NCI-H446 (cell line): ENCODE measurements at regions not wholly inside any gene's neighbourhood (a gene's known extent, or its start where the extent isn't known, plus 50 kb on each side); places are given as distances from the start of the nearest gene placed in this dataset.
"Not testable (repeated sequence)": the region's sequence is repeated elsewhere in the genome, so short reads cannot be mapped to it uniquely, and the experiment has no call there.

Source experiments
- DNase-seq, 2 experiments: peaks; one replicate each; lab custom pipeline; 2025; lab: John Stamatoyannopoulos, UW

DNA sequence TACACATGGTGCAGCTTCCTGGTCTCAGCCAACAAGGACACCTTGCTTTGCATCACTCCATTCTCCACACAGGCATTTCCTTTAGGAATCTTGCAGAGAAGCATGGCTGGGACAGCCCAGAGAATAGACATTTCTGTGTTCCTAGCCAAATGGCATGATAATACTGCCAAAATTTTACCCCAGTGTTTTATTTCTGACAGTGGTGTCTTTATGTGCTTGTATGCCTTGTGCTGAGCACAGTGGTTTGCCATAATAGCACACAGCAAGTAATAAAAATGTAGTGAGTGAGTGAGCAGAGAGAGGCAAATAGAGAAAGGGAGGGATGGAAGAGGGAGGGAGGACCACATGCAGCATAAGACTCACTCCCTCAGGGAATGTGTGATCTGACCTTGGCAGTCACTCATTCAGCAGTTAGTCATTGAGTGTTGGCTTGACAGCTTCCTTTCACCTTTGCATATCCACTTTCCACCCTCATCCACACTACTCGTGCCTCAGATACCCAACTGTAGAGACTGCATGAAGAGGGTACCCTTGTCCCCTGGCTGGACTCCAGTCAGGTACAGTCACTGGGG lies 212.8 kb upstream of the CCDC196 start:
- DNase-seq = no peak

DNA sequence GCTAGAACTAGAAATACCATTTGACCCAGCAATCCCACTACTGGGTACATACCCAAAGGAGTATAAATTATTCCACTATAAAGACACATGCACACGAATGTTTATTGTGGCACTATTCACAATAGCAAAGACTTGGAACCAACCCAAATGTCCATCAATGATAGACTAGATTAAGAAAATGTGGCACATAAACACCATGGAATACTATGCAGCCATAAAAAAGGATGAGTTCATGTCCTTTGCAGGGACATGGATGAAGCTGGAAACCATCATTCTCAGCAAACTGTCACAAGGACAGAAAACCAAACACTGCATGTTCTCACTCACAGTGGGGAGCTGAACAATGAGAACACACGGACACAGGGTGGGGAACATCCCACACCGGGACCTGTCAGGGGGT lies 207.8 kb upstream of the CCDC196 start:
- not testable (repeated sequence) for DNase-seq

DNA sequence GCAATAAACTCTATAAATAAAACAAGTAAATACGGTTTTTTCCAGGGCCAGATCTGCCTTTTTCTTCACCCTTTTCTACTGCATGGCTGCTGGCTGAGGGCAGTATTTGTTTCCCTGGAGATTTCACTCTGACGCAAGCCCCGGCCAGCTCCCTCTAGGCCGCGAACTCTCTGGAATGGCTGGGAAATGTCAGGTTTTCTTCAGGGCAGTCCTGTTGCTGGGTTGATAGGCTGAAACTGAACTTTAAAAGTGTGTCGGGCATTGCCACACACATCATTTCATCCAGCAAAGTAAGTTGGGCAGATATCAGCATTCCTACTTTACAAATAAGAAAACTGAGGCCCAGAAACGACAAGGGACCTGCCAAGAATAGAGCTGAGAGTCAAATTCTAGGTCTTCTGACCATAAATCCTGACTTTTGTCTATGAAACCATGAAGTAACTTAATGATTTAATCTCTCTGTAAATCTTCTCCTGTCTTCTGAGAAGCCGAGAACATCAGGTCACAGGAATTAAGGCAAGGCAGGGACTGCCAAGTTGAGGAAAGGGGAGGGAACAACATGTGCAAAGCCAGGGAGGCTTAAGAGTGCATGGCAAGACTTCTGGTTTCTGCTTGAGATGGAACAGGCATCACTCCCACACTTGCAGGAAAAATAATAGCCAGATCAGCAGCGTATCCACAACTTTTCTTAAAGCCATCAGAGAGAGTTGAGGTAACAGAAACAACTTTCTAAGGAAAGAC lies 205.0 kb upstream of the CCDC196 start:
- no peak for DNase-seq

DNA sequence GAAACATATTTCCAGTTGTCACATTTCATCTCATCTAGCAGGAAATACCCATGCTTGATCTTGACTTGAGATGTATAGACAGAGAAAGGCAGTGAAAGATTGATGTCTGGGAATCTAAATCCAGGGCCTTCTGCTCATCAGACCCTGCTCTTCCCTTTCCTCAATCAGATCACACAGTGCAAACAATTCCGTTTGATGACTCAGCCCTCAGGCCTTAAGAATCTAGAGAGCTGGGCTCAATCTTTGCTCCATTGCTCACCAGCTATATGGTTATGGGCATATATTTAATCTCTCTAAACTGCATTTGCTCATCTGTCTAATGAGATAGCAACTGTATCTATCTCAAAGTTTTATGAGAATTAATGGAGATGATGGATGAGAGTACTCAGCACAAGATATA lies 201.8 kb upstream of the CCDC196 start:
- DNase-seq = no peak

DNA sequence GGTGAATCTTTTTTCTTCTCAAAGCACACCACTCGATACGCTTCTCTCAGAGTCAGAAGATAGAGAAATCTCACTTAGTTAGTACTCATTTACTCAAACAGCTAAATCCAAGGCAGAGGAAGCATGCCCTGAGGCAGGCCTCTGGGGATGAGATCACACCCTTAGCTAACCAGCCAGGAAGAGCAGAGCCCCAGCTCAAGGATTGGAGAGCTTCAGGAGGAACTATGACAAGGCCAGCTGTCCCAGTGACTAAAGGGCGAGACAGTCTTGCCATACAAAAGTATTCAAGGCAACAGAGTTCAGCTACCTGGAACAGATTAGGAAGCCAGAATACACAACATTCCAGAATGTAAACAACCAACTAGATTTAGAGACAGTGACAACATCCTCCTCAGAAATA lies 197.7 kb upstream of the CCDC196 start:
- no peak for DNase-seq

DNA sequence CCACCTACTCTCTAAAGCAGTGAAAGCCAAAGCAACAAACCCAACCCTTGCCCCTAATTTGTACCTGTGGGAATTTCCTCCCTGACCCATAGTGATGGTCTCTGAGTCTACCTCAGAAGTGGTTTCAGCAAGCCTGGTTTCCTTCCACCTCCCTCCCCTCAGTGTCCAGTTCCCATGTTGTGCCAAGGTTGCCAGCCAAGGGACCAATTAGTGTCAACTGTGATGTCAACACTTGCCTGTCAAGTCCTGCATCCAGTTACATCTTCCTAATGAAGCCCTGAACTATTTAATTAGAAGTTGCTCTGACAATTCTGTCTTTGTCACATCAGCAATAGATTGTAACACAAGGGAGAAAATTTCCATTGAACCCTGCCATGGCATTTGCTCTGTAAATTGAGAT lies 194.4 kb upstream of the CCDC196 start:
- no peak for DNase-seq

DNA sequence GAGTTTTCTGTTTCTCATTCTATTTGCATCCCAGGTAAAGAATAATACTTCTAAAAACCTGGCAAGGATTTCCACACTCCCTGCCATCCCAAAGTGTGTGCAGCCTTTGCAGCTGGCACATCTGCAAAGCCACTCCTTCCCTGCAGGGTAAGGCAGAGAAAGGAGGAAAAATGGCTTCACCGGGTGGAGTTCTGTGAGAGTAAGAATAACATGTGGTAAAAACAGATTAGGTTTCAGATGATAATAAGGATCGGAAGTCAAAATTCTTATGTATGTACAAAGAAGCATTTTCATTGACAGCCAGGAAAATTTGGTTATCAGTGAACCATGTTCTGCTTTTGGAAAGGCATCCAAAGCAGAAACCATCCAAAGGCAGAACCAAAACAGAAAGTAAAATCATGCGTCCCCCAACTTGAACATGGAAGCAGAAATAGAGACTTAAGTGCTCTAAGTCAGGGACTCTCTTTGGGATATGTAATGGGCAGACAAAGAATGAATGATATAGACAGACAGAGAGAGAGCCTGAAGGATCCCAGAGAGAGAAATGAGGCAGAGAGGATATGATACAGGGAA lies 192.6 kb upstream of the CCDC196 start:
- DNase-seq = no peak

DNA sequence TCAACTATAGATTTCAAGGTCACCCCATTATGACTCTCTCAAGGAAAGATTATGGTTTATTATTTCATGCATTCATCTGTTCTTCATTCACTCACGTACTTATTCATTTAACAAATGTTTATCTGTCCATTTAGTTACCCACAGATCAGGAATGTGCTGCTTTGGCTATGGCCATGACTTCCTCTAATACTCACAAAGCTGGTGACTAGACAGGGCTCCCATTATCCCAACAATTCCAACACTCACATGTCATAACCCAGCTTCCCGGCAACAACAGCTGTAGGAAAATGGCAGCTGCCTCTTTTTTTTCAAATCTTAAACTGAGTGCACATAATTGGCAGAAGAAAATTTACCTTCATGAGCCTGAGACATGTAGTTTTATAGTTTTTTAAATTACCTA lies 190.8 kb upstream of the CCDC196 start:
- DNase-seq = no peak

DNA sequence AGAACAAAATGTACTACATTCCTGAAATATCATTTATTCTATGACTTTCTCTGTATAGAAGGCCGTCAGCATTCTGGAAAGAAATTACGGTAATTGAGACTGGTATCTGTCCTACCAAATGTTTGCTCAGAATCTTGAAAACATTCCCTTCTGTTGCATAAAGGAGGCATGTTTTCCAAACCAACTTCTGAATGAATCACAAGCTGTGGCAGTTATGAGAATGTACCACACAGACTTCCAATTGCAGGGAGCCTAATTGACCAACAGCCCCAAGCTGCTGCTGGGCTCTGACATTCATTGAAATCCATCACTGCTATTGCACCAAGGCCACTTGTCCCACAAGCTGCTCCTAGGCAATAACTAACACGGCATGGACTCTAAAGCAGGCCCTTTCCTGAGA lies 185.3 kb upstream of the CCDC196 start:
- no peak for DNase-seq

DNA sequence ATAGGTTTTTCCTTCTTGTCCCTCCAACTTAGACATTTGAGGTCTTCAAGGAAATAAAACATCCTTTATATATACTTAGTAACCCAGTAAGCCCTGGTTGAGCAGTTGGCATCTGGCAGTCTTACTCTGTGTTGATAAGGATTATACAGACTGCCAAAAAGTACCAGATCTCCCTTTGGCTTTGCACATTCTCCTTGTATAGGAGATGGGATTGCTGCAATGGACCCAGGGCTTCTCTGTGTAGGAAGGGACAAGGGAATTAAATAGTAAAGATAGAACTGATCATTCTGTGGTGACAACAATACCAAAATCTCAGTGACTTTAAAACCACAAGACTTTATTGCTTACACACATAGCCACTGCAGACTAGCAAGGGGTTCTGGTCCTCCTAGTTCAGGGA lies 180.1 kb upstream of the CCDC196 start:
- DNase-seq = no peak

DNA sequence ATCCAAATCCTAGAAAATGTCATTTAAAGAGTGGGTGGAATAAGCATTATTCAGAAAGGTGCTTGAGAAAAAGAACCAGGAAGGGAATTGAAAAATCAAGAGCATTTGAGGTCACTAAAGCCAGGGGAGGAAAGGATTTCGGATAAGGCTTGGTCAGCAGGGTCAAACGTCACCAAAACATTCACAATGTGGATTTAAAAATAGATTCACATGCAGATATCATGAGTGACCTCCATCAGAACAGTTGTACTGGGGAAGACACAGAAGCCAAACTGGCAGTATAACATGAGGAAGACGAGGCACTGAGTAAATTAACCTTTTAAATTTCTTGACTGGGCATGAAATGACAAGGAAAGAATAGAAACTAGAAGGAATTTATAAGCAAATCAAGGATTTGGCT lies 175.1 kb upstream of the CCDC196 start:
- no peak for DNase-seq

DNA sequence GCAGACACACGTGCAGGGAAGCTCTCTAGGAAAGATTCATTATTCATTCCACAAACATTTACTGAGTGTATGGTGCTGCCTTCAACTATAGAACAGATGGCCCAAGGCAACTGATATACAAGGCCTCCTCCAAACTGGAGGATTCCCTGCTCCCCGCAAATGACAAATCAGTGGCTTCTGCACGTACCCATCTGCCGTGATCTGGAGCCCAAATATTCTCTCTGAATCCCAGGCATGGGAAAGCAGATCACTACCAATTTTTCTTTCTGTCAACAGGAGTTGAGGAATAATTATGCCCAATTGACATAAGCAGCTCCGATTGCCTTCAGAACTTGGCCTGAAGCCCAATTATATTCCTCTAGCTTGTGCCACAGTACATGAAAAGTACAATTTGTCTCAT lies 174.2 kb upstream of the CCDC196 start:
- peak; percentile 21 to 58 for DNase-seq

DNA sequence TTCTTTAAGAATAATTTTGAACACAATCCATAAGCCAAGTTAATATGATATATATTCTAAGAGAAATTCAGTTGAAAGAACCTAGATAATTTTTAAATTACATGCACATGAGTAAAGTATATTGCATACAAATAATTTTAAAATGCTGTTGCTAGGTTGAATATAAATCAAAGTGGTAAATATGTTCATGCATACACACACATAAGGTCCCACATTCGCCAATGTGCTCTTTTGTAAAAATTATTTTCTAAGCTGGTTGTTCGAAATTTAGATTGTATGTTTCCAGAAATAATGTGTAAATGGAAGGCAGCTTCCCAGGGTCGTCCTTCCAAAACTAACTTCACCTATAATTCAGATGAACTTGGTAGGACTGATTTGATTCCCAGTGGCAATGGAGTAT lies 173.7 kb upstream of the CCDC196 start:
- DNase-seq = no peak

DNA sequence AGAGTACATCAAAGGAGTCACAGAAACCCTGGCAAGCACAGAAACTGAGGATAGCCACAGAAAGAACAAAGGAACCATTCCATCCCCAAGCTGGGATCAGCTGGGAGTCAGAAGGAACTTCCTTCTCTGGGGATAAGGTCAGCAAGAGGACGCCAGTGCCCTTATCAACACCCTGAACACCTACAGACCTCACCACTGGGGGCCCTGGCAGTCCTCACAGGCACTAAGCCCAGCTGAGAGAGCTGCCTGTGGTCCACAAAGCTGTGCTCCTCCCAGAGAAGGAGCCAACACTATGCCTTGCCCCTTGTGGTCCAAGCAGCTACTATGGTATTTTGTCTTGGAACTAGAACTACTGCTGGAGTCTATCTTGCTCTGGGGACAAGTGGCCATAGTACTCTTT lies 171.1 kb upstream of the CCDC196 start:
- DNase-seq = no peak

DNA sequence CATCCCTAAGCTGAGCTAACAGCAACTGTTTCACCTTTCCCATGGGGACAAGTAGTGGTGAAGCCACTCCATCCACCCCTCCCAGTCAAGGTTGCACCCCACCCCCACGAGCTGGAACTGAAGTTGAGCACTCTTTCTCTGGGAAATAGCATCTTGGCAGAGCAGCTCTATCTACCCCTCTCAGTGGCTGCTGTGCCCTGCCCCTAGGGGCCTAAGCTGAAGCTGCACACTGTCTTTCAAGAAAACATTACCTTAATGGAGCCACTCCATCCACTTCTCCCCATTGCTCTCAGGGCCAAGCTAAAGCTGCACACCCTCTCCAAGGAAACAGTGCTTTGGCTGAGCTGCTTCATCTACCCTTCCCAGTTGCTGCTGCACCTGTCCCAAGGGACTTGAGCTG lies 170.6 kb upstream of the CCDC196 start:
- no peak for DNase-seq

DNA sequence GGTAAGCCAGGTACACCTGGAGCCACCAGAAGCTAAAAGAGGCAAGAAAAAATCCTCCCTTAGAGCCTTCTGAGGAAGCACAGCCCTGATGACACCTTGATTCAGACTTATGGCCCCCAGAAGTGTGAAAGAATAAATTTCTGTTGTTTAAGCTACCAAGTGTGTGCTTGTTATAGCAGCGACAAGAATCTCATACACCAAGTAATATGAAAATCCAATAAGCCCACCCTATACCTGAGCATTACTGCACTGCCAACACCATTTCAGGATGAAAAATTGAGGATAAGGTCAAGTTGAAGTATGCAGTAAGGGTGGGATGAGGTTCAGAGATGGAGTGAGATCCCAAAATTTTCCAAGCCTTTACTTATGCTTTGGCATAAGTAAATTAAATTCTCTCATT lies 163.6 kb upstream of the CCDC196 start:
- DNase-seq = no peak

DNA sequence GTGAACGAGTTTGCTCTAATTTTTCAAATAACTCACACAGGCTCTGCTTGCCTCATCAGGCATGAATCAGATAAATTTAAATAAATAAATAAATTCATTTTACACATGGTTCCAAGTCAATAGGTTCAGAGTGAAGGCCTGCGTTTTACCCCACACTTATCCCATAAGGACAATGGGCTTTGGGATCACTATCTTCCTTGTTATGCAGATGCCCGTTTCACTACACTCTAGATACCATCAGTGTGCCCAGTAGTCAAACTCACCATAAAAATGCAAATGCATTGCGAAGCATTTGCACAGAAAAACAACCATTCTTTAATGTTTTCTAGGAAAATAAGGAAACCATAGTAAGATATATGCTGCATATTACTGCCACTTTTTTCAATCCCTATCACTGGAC lies 155.9 kb upstream of the CCDC196 start:
- DNase-seq = no peak

DNA sequence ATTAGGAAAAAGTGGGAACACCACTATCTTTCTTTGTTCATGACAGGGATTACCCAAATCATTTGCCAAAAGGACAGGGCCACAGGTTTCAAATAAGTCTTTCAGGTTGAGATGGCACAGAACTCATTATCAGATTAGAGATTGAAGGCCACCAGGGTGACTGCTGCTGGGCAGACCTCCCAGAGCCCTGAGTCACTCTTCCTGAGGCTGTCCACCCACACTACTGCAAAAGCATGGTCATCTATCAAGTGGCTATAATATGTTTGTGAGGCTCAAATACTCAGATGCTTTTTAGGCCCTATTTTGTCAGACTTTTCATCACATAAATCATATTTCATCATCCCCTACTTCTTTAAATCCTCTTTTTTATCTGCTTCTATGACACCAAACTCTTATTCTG lies 155.3 kb upstream of the CCDC196 start:
- no peak for DNase-seq

DNA sequence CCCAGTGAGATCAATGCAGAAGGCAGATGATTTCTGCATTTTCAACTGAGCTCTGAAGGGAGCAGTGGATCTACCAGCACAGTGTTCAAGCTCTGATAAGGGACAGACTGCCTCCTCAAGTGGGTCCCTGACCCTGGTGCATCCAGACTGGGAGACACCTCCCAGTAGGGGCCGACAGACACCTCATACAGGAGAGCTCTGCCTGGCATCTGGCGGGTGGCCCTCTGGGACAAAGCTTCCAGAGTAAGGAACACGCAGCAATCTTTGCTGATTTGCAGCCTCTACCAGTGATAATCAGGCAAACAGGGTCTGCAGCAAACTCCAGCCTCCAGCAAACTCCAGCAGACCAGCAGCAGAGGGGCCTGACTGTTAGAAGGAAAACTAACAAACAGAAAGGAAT lies 152.9 kb upstream of the CCDC196 start:
- not testable (repeated sequence) for DNase-seq

DNA sequence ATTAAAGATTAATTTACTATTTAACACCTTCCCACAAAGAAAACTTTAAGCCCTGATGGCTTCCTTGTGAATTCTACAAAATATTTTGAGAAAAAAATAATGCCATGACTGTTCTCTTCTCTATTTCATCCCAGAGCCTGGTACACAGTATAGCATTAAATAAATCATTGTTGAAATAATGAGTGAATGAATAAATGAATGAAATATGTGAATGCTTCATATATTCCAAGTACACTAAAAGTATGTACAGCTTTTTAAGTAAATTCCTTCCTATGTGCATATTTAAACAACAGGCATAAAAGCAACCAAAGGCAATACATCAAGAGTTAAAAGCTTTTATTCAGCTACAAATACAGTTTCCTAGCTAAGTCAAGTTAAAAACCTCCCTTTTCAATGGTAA lies 144.9 kb upstream of the CCDC196 start:
- no peak for DNase-seq

DNA sequence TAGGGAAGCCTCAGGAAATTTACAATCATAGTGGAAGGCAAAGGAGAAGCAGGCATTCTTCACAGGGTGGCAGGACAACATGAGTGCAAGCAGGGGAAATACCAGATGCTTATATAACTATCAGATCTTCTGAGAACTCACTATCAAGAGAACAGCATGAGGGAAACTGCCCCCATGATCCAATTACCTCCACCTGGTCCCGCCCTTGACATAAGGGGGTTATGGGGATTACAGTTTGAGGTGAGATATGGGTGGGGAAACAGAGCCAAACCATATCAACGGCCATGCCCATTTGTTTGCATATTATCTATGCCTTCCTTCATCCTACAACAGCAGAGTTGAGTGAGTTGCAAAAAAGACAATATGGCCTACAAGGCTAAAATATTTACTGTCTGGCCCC lies 140.2 kb upstream of the CCDC196 start:
- DNase-seq = no peak

DNA sequence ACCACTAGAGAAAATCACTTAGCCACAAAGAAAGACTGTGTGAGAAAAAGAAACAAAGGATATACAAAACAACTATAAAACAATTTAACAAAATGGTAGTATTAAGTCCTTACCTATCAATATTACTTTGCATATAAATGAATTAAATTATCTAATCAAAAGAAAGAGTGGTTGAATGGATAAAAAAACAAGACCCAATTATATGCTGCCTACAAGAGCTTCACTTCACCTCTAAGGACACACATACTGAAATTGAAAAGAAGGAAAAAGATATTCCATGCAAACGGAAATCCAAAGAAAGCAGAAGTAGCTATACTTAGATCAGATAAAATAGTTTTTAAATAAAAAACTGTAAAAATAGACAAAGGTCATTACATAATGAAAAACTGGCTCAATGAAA lies 134.9 kb upstream of the CCDC196 start:
- DNase-seq = no peak

DNA sequence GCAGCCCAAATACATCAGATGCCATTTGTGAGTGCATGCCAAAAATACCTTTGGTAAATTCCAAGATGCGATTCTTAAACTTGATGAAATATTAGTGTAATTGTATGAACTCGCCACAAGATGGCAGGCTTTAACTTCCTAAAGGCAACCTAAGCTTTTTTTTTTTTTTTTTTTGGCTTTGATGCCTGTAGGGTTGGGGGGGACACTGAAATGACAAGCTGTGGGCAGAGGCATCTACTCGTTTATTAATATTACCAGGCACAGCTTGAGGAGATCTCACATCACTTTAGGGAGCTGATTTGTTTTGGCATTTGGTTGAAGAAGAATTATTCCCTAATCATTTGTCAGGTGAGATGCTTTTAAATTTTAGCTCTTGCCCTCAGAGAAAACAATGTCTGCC lies 126.7 kb upstream of the CCDC196 start:
- DNase-seq = peak; percentile 7 to 75

DNA sequence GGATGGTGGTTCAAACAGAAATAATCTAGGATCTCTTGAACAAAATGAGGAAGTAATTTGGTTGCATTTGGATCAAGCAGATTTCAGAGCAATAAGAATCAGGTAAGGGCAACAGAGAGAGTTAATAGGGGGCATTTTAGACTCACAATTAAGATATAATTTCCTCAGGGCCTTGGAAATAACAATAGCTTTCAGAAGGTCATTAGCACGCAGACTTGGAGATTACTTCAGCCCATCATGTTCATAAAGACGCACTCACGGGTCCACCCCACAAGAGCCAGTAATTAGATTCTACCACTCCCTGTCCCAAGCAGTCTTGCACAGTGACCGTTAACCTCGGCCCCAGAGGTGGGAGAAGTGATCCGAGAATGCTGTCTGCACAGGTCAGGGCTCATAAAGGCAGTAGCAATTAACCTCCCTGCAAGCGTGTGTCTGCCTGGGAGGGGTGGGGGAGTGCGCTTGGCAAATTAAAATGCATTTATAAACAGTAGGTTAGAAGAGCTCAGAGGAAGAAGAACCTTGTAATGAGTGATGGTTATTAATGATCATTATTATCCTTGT lies 125.7 kb upstream of the CCDC196 start:
- DNase-seq = no peak
